IMR-90 (cell line): ENCODE measurements at regions not wholly inside any gene's neighbourhood (a gene's known extent, or its start where the extent isn't known, plus 50 kb on each side); places are given as distances from the start of the nearest gene placed in this dataset.

ENCODE experiments used
- ATAC-seq: fragments of 200-7000 bp; cut with Tn5 transposase; 2 replicates; pipeline ENCODE4 v1.9.1; 2020; ENCODE audit warnings: low read depth, mild to moderate bottlenecking, moderate library complexity
- BruUV-seq: library from RNA; stranded (reverse); fragments of 400-500 nt; replicated peaks from 2 replicates; lab custom pipeline; 2021; lab: Mats Ljungman, UMichigan
- CTCF ChIA-PET: fragments of 300-600 bp; formaldehyde crosslinking; extraction: SDS; loops from one replicate; lab custom pipeline; 2021; ENCODE audit warnings: antibody characterized with exemption; lab: Yijun Ruan, JAX
- POLR2A ChIA-PET: fragments of 300-600 bp; sonication (Branson Sonifier 250); formaldehyde crosslinking; loops from one replicate; lab custom pipeline; 2022; ENCODE audit warnings: antibody characterized with exemption; ENCODE audit not compliant: unreplicated experiment; lab: Charles Lee
- DNase-seq: peaks from one replicate; pipeline ENCODE4 v3.0.0; 2013
- H2AFZ ChIP-seq: replicated peaks from 2 replicates; pipeline ENCODE3; 2013; ENCODE audit warnings: low read length, mild to moderate bottlenecking; ENCODE audit not compliant: poor library complexity
- H2AK5ac ChIP-seq: 2 replicates; pipeline ENCODE4 v1.6.1; 2013; ENCODE audit warnings: low read depth, low read length, inconsistent platforms
- H2AK9ac ChIP-seq: replicated peaks from 2 replicates; pipeline ENCODE3; 2013; ENCODE audit warnings: mild to moderate bottlenecking, low read depth, low read length, moderate library complexity; ENCODE audit not compliant: poor library complexity
- H2BK120ac ChIP-seq: 2 replicates; pipeline ENCODE4 v1.6.1; 2013; ENCODE audit warnings: low read depth, low read length, inconsistent platforms
- H2BK15ac ChIP-seq: 3 replicates; pipeline ENCODE4 v1.6.1; 2013; ENCODE audit warnings: low read depth, low read length, inconsistent platforms
- H2BK20ac ChIP-seq: 2 replicates; pipeline ENCODE4 v1.6.1; 2013; ENCODE audit warnings: low read depth, mild to moderate bottlenecking, inconsistent platforms, low read length, moderate library complexity
- H2BK5ac ChIP-seq: 2 replicates; pipeline ENCODE4 v1.6.1; 2013; ENCODE audit warnings: mild to moderate bottlenecking, low read depth, low read length, inconsistent platforms; ENCODE audit not compliant: poor library complexity, severe bottlenecking
- H3K14ac ChIP-seq: replicated peaks from 2 replicates; pipeline ENCODE4 v1.6.1; 2013; ENCODE audit warnings: low read depth, low read length, inconsistent platforms
- H3K18ac ChIP-seq: 2 replicates; pipeline ENCODE4 v1.6.1; 2013; ENCODE audit warnings: low read depth, low read length, control low read depth
- H3K23ac ChIP-seq: 2 replicates; pipeline ENCODE4 v1.6.1; 2013; ENCODE audit warnings: low read depth, low read length, inconsistent platforms
- H3K27ac ChIP-seq: 2 replicates; pipeline ENCODE4 v1.5.1; 2013; ENCODE audit warnings: mild to moderate bottlenecking, control low read depth, low read length; ENCODE audit not compliant: insufficient read depth
- H3K27me3 ChIP-seq: 2 replicates; pipeline ENCODE4 v1.6.1; 2013; ENCODE audit warnings: low read length; ENCODE audit not compliant: control insufficient read depth, insufficient read depth
- H3K36me3 ChIP-seq: 2 replicates; pipeline ENCODE4 v1.6.1; 2013; ENCODE audit warnings: low read length, mixed read lengths; ENCODE audit not compliant: control insufficient read depth, insufficient read depth
- H3K4ac ChIP-seq: 2 replicates; pipeline ENCODE4 v1.6.1; 2013; ENCODE audit warnings: low read depth, low read length, inconsistent platforms
- H3K4me1 ChIP-seq: 2 replicates; pipeline ENCODE4 v1.6.1; 2013; ENCODE audit warnings: low read length, mixed read lengths; ENCODE audit not compliant: control insufficient read depth, insufficient read depth
- H3K4me2 ChIP-seq: 2 replicates; pipeline ENCODE4 v1.6.1; 2013; ENCODE audit warnings: low read depth, mild to moderate bottlenecking, control low read depth, low read length, moderate library complexity
- H3K4me3 ChIP-seq: 2 replicates; pipeline ENCODE4 v1.5.1; 2013; ENCODE audit warnings: low read depth, mild to moderate bottlenecking, control low read depth, low read length, moderate library complexity; ENCODE audit not compliant: insufficient read depth
- H3K56ac ChIP-seq: 2 replicates; pipeline ENCODE4 v1.6.1; 2013; ENCODE audit warnings: low read length, inconsistent platforms; ENCODE audit not compliant: insufficient read depth; ENCODE audit errors: extremely low read depth
- H3K79me1 ChIP-seq, 2 experiments: 2 replicates each; pipeline ENCODE4 v1.6.1; 2013; ENCODE audit warnings: low read length in 2 of 2, inconsistent platforms in 1 of 2, low read depth in 1 of 2
- H3K9ac ChIP-seq: 2 replicates; pipeline ENCODE4 v1.6.1; 2013; ENCODE audit warnings: low read depth, low read length, control low read depth
- H3K9me1 ChIP-seq: 2 replicates; pipeline ENCODE4 v1.6.1; 2013; ENCODE audit warnings: low read length, inconsistent platforms; ENCODE audit not compliant: insufficient read depth
- H3K9me3 ChIP-seq: 2 replicates; pipeline ENCODE4 v1.6.1; 2013; ENCODE audit warnings: low read length; ENCODE audit not compliant: control insufficient read depth, insufficient read depth
- H4K20me1 ChIP-seq: 2 replicates; pipeline ENCODE4 v1.6.1; 2013; ENCODE audit warnings: low read length, inconsistent platforms; ENCODE audit not compliant: insufficient read depth
- H4K5ac ChIP-seq: 2 replicates; pipeline ENCODE4 v1.6.1; 2013; ENCODE audit warnings: mild to moderate bottlenecking, low read depth, low read length, control low read depth
- H4K8ac ChIP-seq, 2 experiments: 2 replicates each; pipeline ENCODE4 v1.6.1; 2013; ENCODE audit warnings: low read depth in 2 of 2, low read length in 2 of 2, control low read depth in 1 of 2, inconsistent platforms in 1 of 2
- H4K91ac ChIP-seq: 2 replicates; pipeline ENCODE4 v1.6.1; 2013; ENCODE audit warnings: low read depth, low read length, inconsistent platforms; ENCODE audit not compliant: insufficient read depth
- RAD21 ChIP-seq: IDR thresholded peaks from 2 replicates; pipeline ENCODE4 v1.6.1; 2012; ENCODE audit warnings: low read length, improper control_type of control experiment
- WGBS, 2 experiments: methylation state at CpG; one replicate each; pipeline versions ENCODE4 v1.1.5 to v1.1.7; 2013; ENCODE audit warnings: missing lambda C conversion rate in 2 of 2; ENCODE audit not compliant: insufficient read length in 1 of 2; ENCODE audit errors: extremely low coverage in 2 of 2; 5-methylcytosine and 5-hydroxymethylcytosine counted together
- dilution Hi-C: fragments of 300-500 bp; cut with HindIII; formaldehyde crosslinking; loops from one replicate; pipeline ENCODE4 v1.14.3; 2018; ENCODE audit warnings: low sequenced_read_pairs; ENCODE audit not compliant: unreplicated experiment
- in situ Hi-C: fragments of 300-500 bp; cut with MboI; formaldehyde crosslinking; loops from 3 replicates; pipeline ENCODE4 v1.14.3; 2019; ENCODE audit warnings: low sequenced_read_pairs, inconsistent platforms, mixed read lengths
- intact Hi-C: fragments of 100-400 bp; cut with micrococcal nuclease; formaldehyde crosslinking; loops from 2 replicates; pipeline ENCODE4 v1.10.0; 2022

- Histone ChIP-seq H4K20me1 (no peaks in the 10 kb centered on the region), H3K79me1 (no peaks in the 10 kb centered on the region), H3K36me3 (no peaks in the 10 kb centered on the region), H3K4me1 (no peaks in the 10 kb centered on the region), H4K5ac (no peak overlapping the region), H2BK120ac (no peak overlapping the region), H2BK20ac (no peak overlapping the region), H3K27ac (no peak overlapping the region), H2AFZ (no peak overlapping the region), H4K8ac (no peak overlapping the region), H3K4me3 (no peak overlapping the region), H2AK9ac (no peak overlapping the region), H3K14ac (no peak overlapping the region), H3K27me3 (peaks cover 3% of the 10 kb centered on the region; the same call in 1 of the 2 replicates), H2BK5ac (no peak overlapping the region), H2BK15ac (no peak overlapping the region), H3K23ac (no peak overlapping the region), H3K9me3 (peaks cover 19% of the 10 kb centered on the region; the same call in 1 of the 2 replicates), H3K9ac (no peak overlapping the region), H3K9me1 (no peaks in the 10 kb centered on the region), H3K18ac (no peak overlapping the region), H2AK5ac (no peak overlapping the region), H4K91ac (no peak overlapping the region), H3K56ac (no peak overlapping the region), H3K4ac (no peak overlapping the region), H3K4me2 (no peak overlapping the region)
- WGBS, 2 experiments = 73% methylated on average over 3 of the region's 13 CpGs; no CpG with 5 or more reads in 1 of the 2 experiments
- dilution Hi-C loops (no loop called here), in situ Hi-C loops (no loop called here), intact Hi-C loops (no loop called here)
- no peak for DNase-seq
- ChIA-PET POLR2A (no interaction called here), CTCF (no interaction called here)
- BruUV-seq = no TSS peak
- no peak for TF ChIP-seq RAD21
- no peak for ATAC-seq
Observed at GRCh38 chr6:169848946-169849345, 97.5 kb downstream of the ERMARD start.
